ENCODE measurements at regions not wholly inside any gene's neighbourhood (a gene's known extent, or its start where the extent isn't known, plus 50 kb on each side); places are given as distances from the start of the nearest gene placed in this dataset.

GRCh38 chr21:35108887-35109286, 59.8 kb upstream of the RUNX1 start:
- TF ChIP-seq CTCF (IDR thresholded peaks at IDR 0.05) (no peak), POLR2A (IDR thresholded peaks at IDR 0.05) (no peak)
